ENCODE measurements at regions not wholly inside any gene's neighbourhood (a gene's known extent, or its start where the extent isn't known, plus 50 kb on each side); places are given as distances from the start of the nearest gene placed in this dataset.

- TF ChIP-seq TAF1 (IDR thresholded peaks at IDR 0.05; ENCODE audit: borderline replicate concordance, insufficient read depth, low read length), result no peak
- no peak for TF ChIP-seq REST (IDR thresholded peaks at IDR 0.05; ENCODE audit: insufficient read depth in 1 of 2, low read depth in 2 of 2, low read length in 2 of 2)
These were observed 495.7 kb downstream of the TSN start for GRCh38 chr2:122251158-122251557.

Measured in PFSK-1 (cell line).